ENCODE measurements at regions not wholly inside any gene's neighbourhood (a gene's known extent, or its start where the extent isn't known, plus 50 kb on each side); places are given as distances from the start of the nearest gene placed in this dataset.
"Not testable (repeated sequence)": the region's sequence is repeated elsewhere in the genome, so short reads cannot be mapped to it uniquely, and the experiment has no call there.

GRCh38 chr7:16261654-16262053 is 159.7 kb downstream of the CRPPA start:
- H3K4me3 ChIP-seq (ENCODE audit: low read length): no peak overlapping the region
- no peak for DNase-seq (ENCODE audit: low read depth)
- TF ChIP-seq CTCF (IDR thresholded peaks at IDR 0.05; ENCODE audit: insufficient read depth, low read depth, low read length, missing control alignments): no peak

- TF ChIP-seq CTCF (IDR thresholded peaks at IDR 0.05; ENCODE audit: insufficient read depth, low read depth, low read length, missing control alignments): no peak
- no peak for DNase-seq (ENCODE audit: low read depth)
- H3K4me3 ChIP-seq (ENCODE audit: low read length): no peak overlapping the region
Measured at GRCh38 chr7:16261100-16261499, 160.2 kb downstream of the CRPPA start.

- TF ChIP-seq CTCF (IDR thresholded peaks at IDR 0.05; ENCODE audit: insufficient read depth, low read depth, low read length, missing control alignments): no peak
- DNase-seq (ENCODE audit: low read depth): no peak
Measured at GRCh38 chr7:16260236-16260728, 161.1 kb downstream of the CRPPA start.

GRCh38 chr7:16256419-16256818 is 164.9 kb downstream of the CRPPA start:
- not testable (repeated sequence) for H3K4me3 ChIP-seq (ENCODE audit: low read length); DNase-seq (ENCODE audit: low read depth)

More at GRCh38 chr7:16260236-16260728, 161.1 kb downstream of the CRPPA start:
- H3K4me3 ChIP-seq (ENCODE audit: low read length): no peak overlapping the region

- DNase-seq (ENCODE audit: low read depth); H3K4me3 ChIP-seq (ENCODE audit: low read length): not testable (repeated sequence)
Measured at GRCh38 chr7:16255952-16256351, 165.4 kb downstream of the CRPPA start.

- DNase-seq (ENCODE audit: low read depth); H3K4me3 ChIP-seq (ENCODE audit: low read length): not testable (repeated sequence)
Measured at GRCh38 chr7:16250655-16251054, 170.7 kb downstream of the CRPPA start.

GRCh38 chr7:16249204-16249603 is 172.1 kb downstream of the CRPPA start:
- H3K4me3 ChIP-seq (ENCODE audit: low read length); DNase-seq (ENCODE audit: low read depth): not testable (repeated sequence)

GRCh38 chr7:16248556-16248955 is 172.8 kb downstream of the CRPPA start:
- not testable (repeated sequence) for H3K4me3 ChIP-seq (ENCODE audit: low read length); DNase-seq (ENCODE audit: low read depth)

GRCh38 chr7:16244469-16244868 is 176.9 kb downstream of the CRPPA start:
- no peak overlapping the region for H3K4me3 ChIP-seq (ENCODE audit: low read length)
- no peak for TF ChIP-seq CTCF (IDR thresholded peaks at IDR 0.05; ENCODE audit: insufficient read depth, low read depth, low read length, missing control alignments)
- no peak for DNase-seq (ENCODE audit: low read depth)

GRCh38 chr7:16242920-16243319 is 178.4 kb downstream of the CRPPA start:
- no peak overlapping the region for H3K4me3 ChIP-seq (ENCODE audit: low read length)
- TF ChIP-seq CTCF (IDR thresholded peaks at IDR 0.05; ENCODE audit: insufficient read depth, low read depth, low read length, missing control alignments): no peak
- no peak for DNase-seq (ENCODE audit: low read depth)
